ENCODE measurements at regions not wholly inside any gene's neighbourhood (a gene's known extent, or its start where the extent isn't known, plus 50 kb on each side); places are given as distances from the start of the nearest gene placed in this dataset.

DNA sequence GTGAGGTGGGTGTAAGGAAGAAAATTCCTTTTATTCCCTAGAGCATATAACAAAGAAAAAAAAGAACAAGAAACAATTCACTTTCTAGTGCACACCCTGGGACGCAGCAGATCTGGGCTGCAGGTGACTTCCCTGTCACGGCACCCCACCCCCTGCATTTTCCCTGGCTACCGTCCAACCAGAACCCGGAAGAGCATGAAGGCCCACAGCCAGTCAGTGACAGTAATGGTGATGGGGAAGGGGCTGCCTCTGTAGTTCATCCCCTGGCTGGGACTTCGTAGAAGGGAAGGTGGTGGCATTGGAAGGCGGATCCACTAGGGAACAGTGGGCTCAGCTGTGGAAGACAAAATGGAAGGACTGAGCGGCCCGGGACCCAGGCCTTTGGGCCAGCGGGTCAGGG, 236.7 kb downstream of the BUB3 start:
- H3K36me3 ChIP-seq (replicated peaks in 1 of 2; ENCODE audit: control insufficient read depth in 1 of 2, insufficient read depth in 2 of 2, low read length in 2 of 2) = no peaks in the 10 kb centered on the region
- no peak overlapping the region for H3K27ac Mint-ChIP-seq
- intact Hi-C loops (cut with micrococcal nuclease) = no loop called here
- DNase-seq = no peak
- no peaks in the 10 kb centered on the region for H3K4me1 Mint-ChIP-seq
- H2AFZ ChIP-seq (ENCODE audit: insufficient read depth, low read depth, low read length, poor library complexity, severe bottlenecking) = no peak overlapping the region
- H3K27me3 Mint-ChIP-seq (ENCODE audit: low read depth in 3 of 3) = peaks cover 0 to 5% (median 5%) of the 10 kb centered on the region in 3 donors
- TF ChIP-seq, protein P1, sequence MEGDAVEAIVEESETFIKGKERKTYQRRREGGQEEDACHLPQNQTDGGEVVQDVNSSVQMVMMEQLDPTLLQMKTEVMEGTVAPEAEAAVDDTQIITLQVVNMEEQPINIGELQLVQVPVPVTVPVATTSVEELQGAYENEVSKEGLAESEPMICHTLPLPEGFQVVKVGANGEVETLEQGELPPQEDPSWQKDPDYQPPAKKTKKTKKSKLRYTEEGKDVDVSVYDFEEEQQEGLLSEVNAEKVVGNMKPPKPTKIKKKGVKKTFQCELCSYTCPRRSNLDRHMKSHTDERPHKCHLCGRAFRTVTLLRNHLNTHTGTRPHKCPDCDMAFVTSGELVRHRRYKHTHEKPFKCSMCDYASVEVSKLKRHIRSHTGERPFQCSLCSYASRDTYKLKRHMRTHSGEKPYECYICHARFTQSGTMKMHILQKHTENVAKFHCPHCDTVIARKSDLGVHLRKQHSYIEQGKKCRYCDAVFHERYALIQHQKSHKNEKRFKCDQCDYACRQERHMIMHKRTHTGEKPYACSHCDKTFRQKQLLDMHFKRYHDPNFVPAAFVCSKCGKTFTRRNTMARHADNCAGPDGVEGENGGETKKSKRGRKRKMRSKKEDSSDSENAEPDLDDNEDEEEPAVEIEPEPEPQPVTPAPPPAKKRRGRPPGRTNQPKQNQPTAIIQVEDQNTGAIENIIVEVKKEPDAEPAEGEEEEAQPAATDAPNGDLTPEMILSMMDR (IDR thresholded peaks at IDR 0.05) = no peak
- H3K4me3 ChIP-seq (replicated peaks in 1 of 3; ENCODE audit: low read depth in 2 of 3, low read length in 3 of 3) = no peak overlapping the region
- H3K4me2 ChIP-seq (replicated peaks; ENCODE audit: extremely low read depth, low read length, poor library complexity, severe bottlenecking) = no peak overlapping the region
- no peaks in the 10 kb centered on the region for H3K4me1 ChIP-seq (ENCODE audit: control insufficient read depth in 1 of 2, insufficient read depth in 2 of 2, low read length in 2 of 2)
- H3K27me3 ChIP-seq (ENCODE audit: control insufficient read depth in 2 of 2, insufficient read depth in 2 of 2, low read length in 2 of 2) = no peaks in the 10 kb centered on the region
- H3K27ac ChIP-seq (ENCODE audit: low read depth in 1 of 2, low read length in 2 of 2) = no peak overlapping the region
- no peaks in the 10 kb centered on the region for H3K36me3 Mint-ChIP-seq
- no peaks in the 10 kb centered on the region for H4K20me1 ChIP-seq (ENCODE audit: insufficient read depth, low read length)
- H3K9me3 ChIP-seq (replicated peaks in 1 of 2; ENCODE audit: control insufficient read depth in 1 of 2, insufficient read depth in 1 of 2, low read length in 2 of 2) = peaks cover 13 to 27% of the 10 kb centered on the region in 2 donors
- 100% methylated on average over 8 of the region's 9 CpGs for WGBS (ENCODE audit: insufficient coverage)
- no peak overlapping the region for H3K9ac ChIP-seq (ENCODE audit: insufficient read depth, low read length, poor library complexity, severe bottlenecking)
- H3K4me3 Mint-ChIP-seq = no peak overlapping the region
- H3K9me3 Mint-ChIP-seq = peaks cover 13 to 23% (median 17%) of the 10 kb centered on the region in 7 donors
- H3K79me2 ChIP-seq (ENCODE audit: insufficient read depth, low read length) = no peaks in the 10 kb centered on the region

DNA sequence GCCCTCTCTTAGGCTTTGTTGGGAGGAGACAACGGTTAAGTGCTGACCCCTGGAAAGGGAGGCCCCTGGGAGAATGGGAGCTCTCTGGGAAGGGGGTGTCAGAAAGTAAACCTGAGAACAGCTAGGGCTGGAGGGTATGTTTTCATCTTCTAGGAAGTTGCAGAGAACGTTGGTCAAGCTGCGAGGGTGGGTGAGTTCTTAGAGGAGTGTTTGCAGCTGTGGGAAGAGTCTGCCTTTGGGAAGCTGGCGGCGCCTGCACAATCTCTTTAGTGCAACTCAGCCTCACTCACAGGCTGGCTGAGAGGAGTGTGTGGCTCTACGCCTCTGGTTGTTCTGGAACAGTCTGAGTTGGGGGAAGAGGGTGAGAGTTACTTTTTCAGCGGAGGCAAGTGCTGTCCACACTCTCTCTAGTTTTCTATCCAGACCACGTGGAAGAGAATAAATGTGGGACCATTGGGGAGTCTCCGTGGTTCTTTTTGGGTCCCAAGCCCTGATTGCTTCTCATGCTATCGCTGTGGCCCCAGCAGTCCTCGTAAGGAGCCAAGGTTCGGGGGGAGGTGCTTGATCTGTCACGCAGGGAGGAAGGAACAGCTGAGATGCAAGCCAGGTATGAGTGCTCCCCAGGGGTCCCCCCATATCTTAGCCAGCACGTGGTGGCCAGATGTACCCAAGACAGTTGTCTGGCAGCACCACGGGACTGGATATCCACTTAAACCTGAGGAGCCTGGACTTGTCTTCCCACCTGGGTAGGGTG, 237.2 kb downstream of the BUB3 start:
- DNase-seq = no peak
- Histone ChIP-seq H3K4me1 (ENCODE audit: control insufficient read depth in 1 of 2, insufficient read depth in 2 of 2, low read length in 2 of 2) (no peaks in the 10 kb centered on the region), H3K4me3 (replicated peaks in 1 of 3; ENCODE audit: low read depth in 2 of 3, low read length in 3 of 3) (no peak overlapping the region), H3K9me3 (replicated peaks in 1 of 2; ENCODE audit: control insufficient read depth in 1 of 2, insufficient read depth in 1 of 2, low read length in 2 of 2) (peaks cover 13 to 29% of the 10 kb centered on the region in 2 donors), H3K79me2 (ENCODE audit: insufficient read depth, low read length) (no peaks in the 10 kb centered on the region), H3K4me2 (replicated peaks; ENCODE audit: extremely low read depth, low read length, poor library complexity, severe bottlenecking) (no peak overlapping the region), H2AFZ (ENCODE audit: insufficient read depth, low read depth, low read length, poor library complexity, severe bottlenecking) (no peak overlapping the region), H3K27ac (ENCODE audit: low read depth in 1 of 2, low read length in 2 of 2) (no peak overlapping the region), H3K9ac (ENCODE audit: insufficient read depth, low read length, poor library complexity, severe bottlenecking) (no peak overlapping the region), H3K36me3 (replicated peaks in 1 of 2; ENCODE audit: control insufficient read depth in 1 of 2, insufficient read depth in 2 of 2, low read length in 2 of 2) (no peaks in the 10 kb centered on the region), H3K27me3 (ENCODE audit: control insufficient read depth in 2 of 2, insufficient read depth in 2 of 2, low read length in 2 of 2) (no peaks in the 10 kb centered on the region), H4K20me1 (ENCODE audit: insufficient read depth, low read length) (no peaks in the 10 kb centered on the region)
- intact Hi-C loops (cut with micrococcal nuclease) = no loop called here
- H3K27me3 Mint-ChIP-seq (ENCODE audit: low read depth in 3 of 3) = peaks cover 0 to 5% (median 5%) of the 10 kb centered on the region in 3 donors
- 79% methylated on average over 12 of the region's 15 CpGs for WGBS (ENCODE audit: insufficient coverage)
- no peaks in the 10 kb centered on the region for H3K4me1 Mint-ChIP-seq
- H3K27ac Mint-ChIP-seq = peak overlapping the region in 1 of 7 donors; percentile 58
- no peaks in the 10 kb centered on the region for H3K36me3 Mint-ChIP-seq
- no peak overlapping the region for H3K4me3 Mint-ChIP-seq
- peaks cover 13 to 23% (median 18%) of the 10 kb centered on the region in 7 donors for H3K9me3 Mint-ChIP-seq
- TF ChIP-seq, protein P1 (IDR thresholded peaks at IDR 0.05) = no peak
